ENCODE measurements at regions not wholly inside any gene's neighbourhood (a gene's known extent, or its start where the extent isn't known, plus 50 kb on each side); places are given as distances from the start of the nearest gene placed in this dataset.

DNA sequence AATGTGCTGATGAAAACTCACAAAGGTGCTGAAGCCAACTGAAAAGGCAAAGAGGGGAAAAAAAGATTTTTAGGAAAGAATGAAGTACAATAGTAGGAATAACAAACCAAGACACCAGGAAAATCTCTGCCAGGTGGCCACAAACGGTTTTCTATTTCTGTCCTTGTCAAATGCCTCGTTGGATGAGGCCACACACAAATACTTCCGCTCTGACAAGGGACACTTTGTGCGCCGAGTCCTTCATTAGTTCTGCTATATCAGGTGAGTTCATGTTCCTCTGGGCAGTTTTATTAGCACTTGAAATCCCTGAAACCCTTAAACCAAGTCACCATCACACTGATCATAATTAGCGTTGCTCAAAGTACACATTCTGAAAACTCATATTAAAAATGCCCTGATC, 373.1 kb downstream of the VPS13C start:
- Histone ChIP-seq H3K27me3 (ENCODE audit: insufficient read depth, low read length) (no peaks in the 10 kb centered on the region; the same call in 1 of the 2 replicates), H3K4me3 (replicated peaks in 1 of 2; ENCODE audit: low read depth in 1 of 2, low read length in 2 of 2) (no peak overlapping the region), H4K20me1 (ENCODE audit: insufficient read depth) (no peaks in the 10 kb centered on the region), H2AFZ (ENCODE audit: low read depth, low read length, poor library complexity, severe bottlenecking) (no peak overlapping the region), H3K4me1 (ENCODE audit: control insufficient read depth in 1 of 2, insufficient read depth in 2 of 2, low read length in 2 of 2) (no peaks in the 10 kb centered on the region), H3K9me2 (ENCODE audit: insufficient read depth) (no peaks in the 10 kb centered on the region), H3K9me3 (ENCODE audit: control insufficient read depth in 1 of 2, insufficient read depth in 1 of 2, low read depth in 1 of 2, low read length in 2 of 2) (no peaks in the 10 kb centered on the region), H3K27ac (ENCODE audit: low read depth, low read length) (no peak overlapping the region), H3K79me2 (ENCODE audit: insufficient read depth, low read length) (no peaks in the 10 kb centered on the region), H3K9ac (ENCODE audit: low read length) (no peak overlapping the region), H3K36me3 (ENCODE audit: control insufficient read depth in 1 of 2, insufficient read depth in 2 of 2, low read length in 2 of 2) (no peaks in the 10 kb centered on the region), H3K4me2 (ENCODE audit: low read length) (no peak overlapping the region)
- intact Hi-C loops (cut with micrococcal nuclease): no loop called here
- ATAC-seq (no peak), DNase-seq (ENCODE audit: low read depth, low spot score) (no peak)
- ChIA-PET CTCF (no interaction called here), POLR2A (no interaction called here), RAD21 (ENCODE audit: low non-redundant PET in 1 of 2, low total read pairs in 2 of 2, uncharacterized antibody in 2 of 2, unreplicated experiment in 2 of 2) (no interaction called here)
- no TSS peak for BruUV-seq (replicated peaks)
- TF ChIP-seq, protein P1, sequence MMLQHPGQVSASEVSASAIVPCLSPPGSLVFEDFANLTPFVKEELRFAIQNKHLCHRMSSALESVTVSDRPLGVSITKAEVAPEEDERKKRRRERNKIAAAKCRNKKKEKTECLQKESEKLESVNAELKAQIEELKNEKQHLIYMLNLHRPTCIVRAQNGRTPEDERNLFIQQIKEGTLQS (IDR thresholded peaks at IDR 0.05): no peak
- TF ChIP-seq JUND (IDR thresholded peaks at IDR 0.05) (no peak), EZH2 (IDR thresholded peaks at IDR 0.05) (no peak), TCF7L2 (IDR thresholded peaks at IDR 0.05; ENCODE audit: borderline replicate concordance, extremely low read depth, insufficient read depth, insufficient read length) (no peak), SIN3A (IDR thresholded peaks at IDR 0.05; ENCODE audit: low read depth) (no peak), CBX3 (IDR thresholded peaks at IDR 0.05; ENCODE audit: low read depth) (no peak), ZFX (IDR thresholded peaks at IDR 0.05) (no peak), ZNF274 (IDR thresholded peaks at IDR 0.05; ENCODE audit: low read depth, low read length) (no peak), ELF1 (IDR thresholded peaks at IDR 0.05; ENCODE audit: borderline replicate concordance, low read depth) (no peak), YY1 (IDR thresholded peaks at IDR 0.05; ENCODE audit: extremely low read depth, insufficient replicate concordance, low read depth, low read length) (no peak), POLR2A (IDR thresholded peaks at IDR 0.05; ENCODE audit: borderline replicate concordance, extremely low read depth, insufficient read depth, insufficient read length) (no peak), RAD21 (IDR thresholded peaks at IDR 0.05; ENCODE audit: low read depth) (no peak), SRF (IDR thresholded peaks at IDR 0.05; ENCODE audit: low read depth) (no peak), FOSL1 (IDR thresholded peaks at IDR 0.05; ENCODE audit: low read depth) (no peak), SP1 (IDR thresholded peaks at IDR 0.05; ENCODE audit: low read depth) (no peak), POLR2AphosphoS5 (IDR thresholded peaks at IDR 0.05; ENCODE audit: low read depth, low read length) (no peak)
- TF ChIP-seq, protein P2, sequence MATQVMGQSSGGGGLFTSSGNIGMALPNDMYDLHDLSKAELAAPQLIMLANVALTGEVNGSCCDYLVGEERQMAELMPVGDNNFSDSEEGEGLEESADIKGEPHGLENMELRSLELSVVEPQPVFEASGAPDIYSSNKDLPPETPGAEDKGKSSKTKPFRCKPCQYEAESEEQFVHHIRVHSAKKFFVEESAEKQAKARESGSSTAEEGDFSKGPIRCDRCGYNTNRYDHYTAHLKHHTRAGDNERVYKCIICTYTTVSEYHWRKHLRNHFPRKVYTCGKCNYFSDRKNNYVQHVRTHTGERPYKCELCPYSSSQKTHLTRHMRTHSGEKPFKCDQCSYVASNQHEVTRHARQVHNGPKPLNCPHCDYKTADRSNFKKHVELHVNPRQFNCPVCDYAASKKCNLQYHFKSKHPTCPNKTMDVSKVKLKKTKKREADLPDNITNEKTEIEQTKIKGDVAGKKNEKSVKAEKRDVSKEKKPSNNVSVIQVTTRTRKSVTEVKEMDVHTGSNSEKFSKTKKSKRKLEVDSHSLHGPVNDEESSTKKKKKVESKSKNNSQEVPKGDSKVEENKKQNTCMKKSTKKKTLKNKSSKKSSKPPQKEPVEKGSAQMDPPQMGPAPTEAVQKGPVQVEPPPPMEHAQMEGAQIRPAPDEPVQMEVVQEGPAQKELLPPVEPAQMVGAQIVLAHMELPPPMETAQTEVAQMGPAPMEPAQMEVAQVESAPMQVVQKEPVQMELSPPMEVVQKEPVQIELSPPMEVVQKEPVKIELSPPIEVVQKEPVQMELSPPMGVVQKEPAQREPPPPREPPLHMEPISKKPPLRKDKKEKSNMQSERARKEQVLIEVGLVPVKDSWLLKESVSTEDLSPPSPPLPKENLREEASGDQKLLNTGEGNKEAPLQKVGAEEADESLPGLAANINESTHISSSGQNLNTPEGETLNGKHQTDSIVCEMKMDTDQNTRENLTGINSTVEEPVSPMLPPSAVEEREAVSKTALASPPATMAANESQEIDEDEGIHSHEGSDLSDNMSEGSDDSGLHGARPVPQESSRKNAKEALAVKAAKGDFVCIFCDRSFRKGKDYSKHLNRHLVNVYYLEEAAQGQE (IDR thresholded peaks at IDR 0.05; ENCODE audit: low read depth): no peak
- TF ChIP-seq, protein P3, sequence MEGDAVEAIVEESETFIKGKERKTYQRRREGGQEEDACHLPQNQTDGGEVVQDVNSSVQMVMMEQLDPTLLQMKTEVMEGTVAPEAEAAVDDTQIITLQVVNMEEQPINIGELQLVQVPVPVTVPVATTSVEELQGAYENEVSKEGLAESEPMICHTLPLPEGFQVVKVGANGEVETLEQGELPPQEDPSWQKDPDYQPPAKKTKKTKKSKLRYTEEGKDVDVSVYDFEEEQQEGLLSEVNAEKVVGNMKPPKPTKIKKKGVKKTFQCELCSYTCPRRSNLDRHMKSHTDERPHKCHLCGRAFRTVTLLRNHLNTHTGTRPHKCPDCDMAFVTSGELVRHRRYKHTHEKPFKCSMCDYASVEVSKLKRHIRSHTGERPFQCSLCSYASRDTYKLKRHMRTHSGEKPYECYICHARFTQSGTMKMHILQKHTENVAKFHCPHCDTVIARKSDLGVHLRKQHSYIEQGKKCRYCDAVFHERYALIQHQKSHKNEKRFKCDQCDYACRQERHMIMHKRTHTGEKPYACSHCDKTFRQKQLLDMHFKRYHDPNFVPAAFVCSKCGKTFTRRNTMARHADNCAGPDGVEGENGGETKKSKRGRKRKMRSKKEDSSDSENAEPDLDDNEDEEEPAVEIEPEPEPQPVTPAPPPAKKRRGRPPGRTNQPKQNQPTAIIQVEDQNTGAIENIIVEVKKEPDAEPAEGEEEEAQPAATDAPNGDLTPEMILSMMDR (IDR thresholded peaks at IDR 0.05 in 2 of 3, conservative IDR thresholded peaks at IDR 0.05 in 1 of 3; ENCODE audit: borderline replicate concordance in 1 of 3, insufficient read depth in 1 of 3, low read depth in 2 of 3, low read length in 2 of 3): no peak
- TF ChIP-seq, protein P4, sequence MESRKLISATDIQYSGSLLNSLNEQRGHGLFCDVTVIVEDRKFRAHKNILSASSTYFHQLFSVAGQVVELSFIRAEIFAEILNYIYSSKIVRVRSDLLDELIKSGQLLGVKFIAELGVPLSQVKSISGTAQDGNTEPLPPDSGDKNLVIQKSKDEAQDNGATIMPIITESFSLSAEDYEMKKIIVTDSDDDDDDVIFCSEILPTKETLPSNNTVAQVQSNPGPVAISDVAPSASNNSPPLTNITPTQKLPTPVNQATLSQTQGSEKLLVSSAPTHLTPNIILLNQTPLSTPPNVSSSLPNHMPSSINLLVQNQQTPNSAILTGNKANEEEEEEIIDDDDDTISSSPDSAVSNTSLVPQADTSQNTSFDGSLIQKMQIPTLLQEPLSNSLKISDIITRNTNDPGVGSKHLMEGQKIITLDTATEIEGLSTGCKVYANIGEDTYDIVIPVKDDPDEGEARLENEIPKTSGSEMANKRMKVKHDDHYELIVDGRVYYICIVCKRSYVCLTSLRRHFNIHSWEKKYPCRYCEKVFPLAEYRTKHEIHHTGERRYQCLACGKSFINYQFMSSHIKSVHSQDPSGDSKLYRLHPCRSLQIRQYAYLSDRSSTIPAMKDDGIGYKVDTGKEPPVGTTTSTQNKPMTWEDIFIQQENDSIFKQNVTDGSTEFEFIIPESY (IDR thresholded peaks at IDR 0.05; ENCODE audit: extremely low read depth, insufficient replicate concordance, low read length): no peak
